Testis (tissue), 2 donors: ENCODE measurements at regions not wholly inside any gene's neighbourhood (a gene's known extent, or its start where the extent isn't known, plus 50 kb on each side); places are given as distances from the start of the nearest gene placed in this dataset.

ENCODE experiments used
- DNase-seq: peaks from one replicate; pipeline ENCODE4 v3.0.0-alpha.2; 2019
- H3K27ac ChIP-seq, 2 donors: fragments of 200-600 bp; sonication (generic); one replicate each; pipeline ENCODE4 v1.5.1; 2019
- H3K27me3 ChIP-seq: fragments of 200-600 bp; sonication (generic); one replicate; pipeline ENCODE4 v1.5.1; 2019
- H3K36me3 ChIP-seq: fragments of 200-600 bp; sonication (generic); one replicate; pipeline ENCODE4 v1.5.1; 2017; ENCODE audit warnings: low read depth; ENCODE audit errors: missing control alignments
- H3K4me1 ChIP-seq: fragments of 200-600 bp; sonication (generic); one replicate; pipeline ENCODE4 v1.5.1; 2019
- H3K4me3 ChIP-seq, 2 donors: fragments of 200-600 bp; sonication (generic); one replicate each; pipeline ENCODE4 v1.5.1; 2017 to 2019
- H3K9me3 ChIP-seq: fragments of 200-600 bp; sonication (generic); one replicate; pipeline ENCODE4 v1.5.1; 2017
- POLR2A ChIP-seq: fragments of 450-650 bp; IDR thresholded peaks from one replicate; pipeline ENCODE4 v1.6.1; 2017; ENCODE audit warnings: antibody characterized with exemption, mild to moderate bottlenecking, moderate library complexity
- WGBS, 2 donors: methylation state at CpG; one replicate each; pipeline ENCODE4 v1.1.5; 2018; 5-methylcytosine and 5-hydroxymethylcytosine counted together
- intact Hi-C: fragments of 100-400 bp; cut with DNase I; formaldehyde crosslinking; loops from one replicate; pipeline ENCODE4 v1.15.1; 2023; ENCODE audit warnings: low total_unique reads
- TF ChIP-seq, protein P1 (sequence below), 3 experiments: fragments of 450-650 bp in 2 of 3; fragments of 200-600 bp in 1 of 3; sonication (generic) in 1 of 3; IDR thresholded peaks; one replicate each; pipeline ENCODE4 v1.5.1; 2016 to 2019; ENCODE audit warnings: antibody characterized with exemption in 3 of 3, mild to moderate bottlenecking in 2 of 3, moderate library complexity in 1 of 3

DNA sequence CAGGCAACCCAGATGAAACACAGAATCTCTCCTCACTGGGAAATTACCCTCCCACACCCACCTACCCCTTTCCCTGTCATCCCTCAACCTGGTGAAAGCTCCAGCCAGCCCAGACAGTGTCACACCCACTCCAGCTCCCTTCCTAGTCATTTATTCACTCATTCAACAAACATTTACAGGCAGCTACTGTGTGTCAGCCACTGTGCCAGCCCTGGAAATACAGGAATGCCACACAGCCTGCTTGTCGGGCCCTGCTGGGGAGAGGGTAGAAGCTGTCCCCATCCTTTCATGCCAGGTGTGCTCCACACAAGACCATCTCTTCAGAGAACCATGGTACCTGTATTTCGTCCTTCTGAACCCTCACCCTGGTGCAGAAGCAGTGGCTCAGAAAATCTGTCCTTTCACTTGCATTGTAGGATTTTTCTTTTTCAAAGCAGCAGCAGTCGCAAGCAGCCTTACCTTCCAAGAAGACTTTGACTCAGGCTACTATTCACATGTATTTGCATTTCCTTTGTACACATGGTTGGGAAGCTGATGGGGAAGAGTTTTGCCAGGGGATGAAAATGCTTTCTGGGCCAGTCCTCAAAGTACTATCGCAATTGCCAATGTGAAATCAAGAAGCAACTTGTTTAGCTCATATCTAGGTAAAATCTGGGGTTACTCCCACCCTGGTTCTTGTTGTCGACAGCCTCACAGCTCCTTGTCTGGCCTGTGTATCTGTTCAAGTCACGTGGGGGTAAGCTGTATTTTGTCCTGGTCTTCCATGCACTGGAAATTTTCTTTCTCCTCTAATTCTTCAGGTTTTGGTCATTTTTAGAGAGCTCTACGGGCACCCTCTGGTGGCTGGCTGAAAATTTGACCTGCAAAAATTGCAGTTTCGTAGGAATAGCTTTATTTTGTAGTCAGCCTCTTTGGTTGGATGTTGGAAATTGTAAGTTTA is 147.4 kb upstream of the EGLN3 start:
- Histone ChIP-seq H3K27ac (no peak overlapping the region), H3K4me1 (no peaks in the 10 kb centered on the region), H3K27me3 (no peaks in the 10 kb centered on the region), H3K36me3 (no peaks in the 10 kb centered on the region), H3K4me3 (no peak overlapping the region), H3K9me3 (no peaks in the 10 kb centered on the region)
- 55 to 70% methylated on average over 8 of the region's 8 CpGs for WGBS, 2 donors
- TF ChIP-seq POLR2A = no peak
- TF ChIP-seq, protein P1, sequence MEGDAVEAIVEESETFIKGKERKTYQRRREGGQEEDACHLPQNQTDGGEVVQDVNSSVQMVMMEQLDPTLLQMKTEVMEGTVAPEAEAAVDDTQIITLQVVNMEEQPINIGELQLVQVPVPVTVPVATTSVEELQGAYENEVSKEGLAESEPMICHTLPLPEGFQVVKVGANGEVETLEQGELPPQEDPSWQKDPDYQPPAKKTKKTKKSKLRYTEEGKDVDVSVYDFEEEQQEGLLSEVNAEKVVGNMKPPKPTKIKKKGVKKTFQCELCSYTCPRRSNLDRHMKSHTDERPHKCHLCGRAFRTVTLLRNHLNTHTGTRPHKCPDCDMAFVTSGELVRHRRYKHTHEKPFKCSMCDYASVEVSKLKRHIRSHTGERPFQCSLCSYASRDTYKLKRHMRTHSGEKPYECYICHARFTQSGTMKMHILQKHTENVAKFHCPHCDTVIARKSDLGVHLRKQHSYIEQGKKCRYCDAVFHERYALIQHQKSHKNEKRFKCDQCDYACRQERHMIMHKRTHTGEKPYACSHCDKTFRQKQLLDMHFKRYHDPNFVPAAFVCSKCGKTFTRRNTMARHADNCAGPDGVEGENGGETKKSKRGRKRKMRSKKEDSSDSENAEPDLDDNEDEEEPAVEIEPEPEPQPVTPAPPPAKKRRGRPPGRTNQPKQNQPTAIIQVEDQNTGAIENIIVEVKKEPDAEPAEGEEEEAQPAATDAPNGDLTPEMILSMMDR (IDR thresholded peaks at IDR 0.05) = peak; percentile 64 to 69 (median 65)
- intact Hi-C loops = loop anchor here (5.0 kb wide), 1 partner anchor 261 kb away; no protein-coding TSS in a partner anchor
- peak; percentile 56 for DNase-seq

DNA sequence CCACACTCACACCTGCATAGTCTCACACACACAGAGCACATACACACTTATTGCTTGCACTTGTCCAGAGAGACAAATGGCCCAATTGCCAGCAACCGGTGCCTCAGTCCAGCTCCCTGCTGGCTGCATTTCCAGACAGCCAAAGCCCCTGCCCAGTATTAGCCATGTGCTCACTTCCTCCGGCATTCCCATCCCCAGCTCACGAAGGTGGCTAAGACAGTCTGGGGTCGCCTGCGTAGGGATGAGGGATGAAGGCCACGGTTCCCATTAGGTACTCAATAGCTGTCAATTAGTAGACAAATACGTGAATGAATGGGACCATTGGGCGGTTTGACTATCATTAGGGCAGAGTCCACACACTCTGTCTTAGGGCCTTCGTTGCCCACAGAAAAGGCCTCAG is 146.8 kb upstream of the EGLN3 start:
- H3K4me3 ChIP-seq = no peak overlapping the region
- no peaks in the 10 kb centered on the region for H3K27me3 ChIP-seq
- no peaks in the 10 kb centered on the region for H3K36me3 ChIP-seq
- no peak for DNase-seq
- H3K4me1 ChIP-seq = no peaks in the 10 kb centered on the region
- WGBS, 2 donors = 97% methylated on average over 9 of the region's 9 CpGs
- intact Hi-C loops = loop anchor here (5.0 kb wide), 1 partner anchor 260 kb away; no protein-coding TSS in a partner anchor
- TF ChIP-seq POLR2A = no peak
- TF ChIP-seq, protein P1 (IDR thresholded peaks at IDR 0.05) = no peak
- no peak overlapping the region for H3K27ac ChIP-seq
- H3K9me3 ChIP-seq = no peaks in the 10 kb centered on the region

DNA sequence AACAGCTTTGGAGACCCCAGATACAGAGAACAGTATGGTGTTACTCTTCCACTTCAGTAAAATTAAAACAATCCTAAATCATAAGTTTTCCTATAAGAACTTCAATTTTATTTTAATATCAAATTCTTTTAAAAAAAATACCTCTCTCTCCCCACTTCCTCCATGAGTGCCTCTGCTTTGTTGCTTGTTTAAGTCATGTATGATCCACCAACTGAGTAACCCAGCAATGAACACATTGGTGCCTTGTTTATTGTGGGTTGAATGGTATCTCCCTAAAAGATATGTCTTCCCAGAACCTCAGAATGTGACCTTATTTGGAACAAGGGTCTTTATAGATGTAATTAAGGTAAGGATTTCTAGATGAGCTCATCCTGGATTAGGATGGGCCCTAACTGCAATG is 143.5 kb upstream of the EGLN3 start:
- no peaks in the 10 kb centered on the region for H3K9me3 ChIP-seq
- no peaks in the 10 kb centered on the region for H3K36me3 ChIP-seq
- no peaks in the 10 kb centered on the region for H3K4me1 ChIP-seq
- no peak for DNase-seq
- TF ChIP-seq POLR2A = no peak
- TF ChIP-seq, protein P1 (IDR thresholded peaks at IDR 0.05) = no peak
- intact Hi-C loops = no loop called here
- no peak overlapping the region for H3K4me3 ChIP-seq
- no peaks in the 10 kb centered on the region for H3K27me3 ChIP-seq
- H3K27ac ChIP-seq = no peak overlapping the region

DNA sequence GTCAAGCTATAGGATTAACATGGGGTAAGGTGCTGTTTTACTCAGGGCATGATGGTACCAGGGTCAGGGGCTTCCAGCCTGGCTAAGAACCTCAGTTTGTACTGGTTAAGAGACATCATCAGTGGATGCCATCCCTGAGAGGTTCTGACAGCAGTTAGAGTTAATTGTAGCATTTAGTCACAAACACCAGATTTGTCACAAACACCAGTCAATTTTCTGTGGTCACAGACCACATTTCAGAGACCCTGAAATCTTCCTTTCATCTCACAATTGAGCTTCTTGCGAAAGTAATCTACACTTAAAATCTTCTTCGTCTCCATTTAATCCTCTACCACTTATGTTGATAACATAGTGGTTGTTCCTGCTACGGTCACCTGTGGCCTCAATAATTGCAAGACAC is 143.0 kb upstream of the EGLN3 start:
- DNase-seq = no peak
- Histone ChIP-seq H3K27ac (no peak overlapping the region), H3K4me3 (no peak overlapping the region), H3K9me3 (no peaks in the 10 kb centered on the region), H3K4me1 (no peaks in the 10 kb centered on the region), H3K27me3 (no peaks in the 10 kb centered on the region), H3K36me3 (no peaks in the 10 kb centered on the region)
- TF ChIP-seq, protein P1 (IDR thresholded peaks at IDR 0.05) = no peak
- no peak for TF ChIP-seq POLR2A
- intact Hi-C loops = no loop called here
- WGBS, 2 donors = 94 to 95% methylated on average over 3 of the region's 3 CpGs

DNA sequence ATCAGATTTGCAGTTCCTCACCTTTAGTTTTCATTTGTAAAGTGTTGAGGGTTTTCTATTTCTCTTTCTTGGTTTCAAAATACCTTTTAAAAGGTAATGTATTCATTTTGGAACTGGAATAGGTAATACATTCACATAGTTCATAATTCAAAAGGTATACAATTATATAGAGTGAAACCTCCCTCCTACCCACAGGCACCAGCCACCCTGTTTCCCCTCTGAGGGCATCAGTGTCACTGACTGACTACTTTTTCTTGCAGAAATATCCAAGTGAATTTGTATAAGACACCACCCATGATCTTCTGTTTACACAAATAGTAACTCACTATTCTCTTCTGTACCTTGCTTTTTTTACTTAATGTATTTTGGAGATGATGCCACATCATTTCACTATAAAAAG is 139.6 kb upstream of the EGLN3 start:
- Histone ChIP-seq H3K27me3 (no peaks in the 10 kb centered on the region), H3K9me3 (no peaks in the 10 kb centered on the region), H3K27ac (no peak overlapping the region), H3K36me3 (no peaks in the 10 kb centered on the region), H3K4me3 (no peak overlapping the region), H3K4me1 (no peaks in the 10 kb centered on the region)
- DNase-seq = no peak
- TF ChIP-seq, protein P1 (IDR thresholded peaks at IDR 0.05) = no peak
- no peak for TF ChIP-seq POLR2A
- intact Hi-C loops = no loop called here
